Stimulated activated CD4-positive, alpha-beta T cell treated with anti-CD3 and anti-CD28 coated beads, Interleukin-15, amount 100 ng/mL, for 1 hour (primary cell): ENCODE measurements at regions not wholly inside any gene's neighbourhood (a gene's known extent, or its start where the extent isn't known, plus 50 kb on each side); places are given as distances from the start of the nearest gene placed in this dataset.

ENCODE experiments used
- DNase-seq, 2 donors: peaks; one replicate each; pipeline ENCODE4 v3.0.0-alpha.2; 2020; ENCODE audit warnings: low read depth in 1 of 2, low spot score in 1 of 2

DNA sequence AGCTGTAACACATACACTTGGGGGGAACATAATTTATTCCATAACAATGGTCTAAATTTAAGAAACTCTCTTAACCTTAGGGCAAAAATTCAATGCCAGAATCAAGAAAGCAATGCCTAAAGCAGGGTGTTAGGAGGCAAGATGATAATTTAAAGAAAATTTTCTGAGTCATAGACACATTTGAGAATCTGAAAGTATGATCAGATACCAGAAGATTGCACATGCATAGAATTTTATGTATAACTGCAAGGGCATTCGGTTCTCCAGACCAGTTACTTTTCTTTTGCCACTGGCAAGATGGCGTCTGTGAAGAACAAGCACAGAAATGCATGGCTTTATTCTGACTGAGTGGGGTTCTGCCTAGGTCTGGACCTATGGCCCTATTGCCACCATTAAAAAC is 64.4 kb upstream of the IPO9 start:
- no peak for DNase-seq

DNA sequence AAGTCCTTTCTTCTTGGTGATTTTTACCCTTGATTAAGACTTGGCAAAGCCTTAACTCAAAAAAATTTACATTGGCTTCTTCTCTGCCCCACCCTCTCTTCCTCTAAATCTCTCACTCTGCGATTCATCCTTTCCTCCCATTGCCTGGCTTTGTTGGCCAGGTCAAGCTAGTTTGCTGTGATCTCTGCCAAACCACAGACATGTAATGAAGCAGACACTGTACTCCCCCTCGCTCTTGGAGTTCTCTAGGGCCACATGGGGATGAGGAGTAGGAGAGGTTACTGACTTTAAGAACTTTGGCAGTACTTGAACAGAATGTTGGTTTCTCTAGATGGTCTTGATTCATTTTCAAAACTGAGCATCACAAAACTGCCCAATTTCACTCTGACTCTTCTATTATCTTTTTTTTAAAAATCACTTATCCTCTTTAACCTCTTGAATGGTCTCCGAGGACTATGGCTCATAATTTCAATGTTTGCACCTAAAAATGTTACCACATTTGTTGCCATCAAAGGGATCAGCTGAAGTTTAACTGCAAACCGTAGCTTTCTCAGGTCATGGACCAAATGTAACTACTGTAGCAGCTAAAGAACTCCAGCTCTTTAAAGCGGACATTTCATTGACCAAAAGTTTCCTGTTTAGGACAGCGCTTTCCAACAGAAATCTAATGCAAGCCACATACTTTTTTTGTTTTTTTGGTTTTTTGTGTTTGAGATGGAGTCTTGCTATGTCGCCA is 62.7 kb upstream of the IPO9 start:
- no peak for DNase-seq

DNA sequence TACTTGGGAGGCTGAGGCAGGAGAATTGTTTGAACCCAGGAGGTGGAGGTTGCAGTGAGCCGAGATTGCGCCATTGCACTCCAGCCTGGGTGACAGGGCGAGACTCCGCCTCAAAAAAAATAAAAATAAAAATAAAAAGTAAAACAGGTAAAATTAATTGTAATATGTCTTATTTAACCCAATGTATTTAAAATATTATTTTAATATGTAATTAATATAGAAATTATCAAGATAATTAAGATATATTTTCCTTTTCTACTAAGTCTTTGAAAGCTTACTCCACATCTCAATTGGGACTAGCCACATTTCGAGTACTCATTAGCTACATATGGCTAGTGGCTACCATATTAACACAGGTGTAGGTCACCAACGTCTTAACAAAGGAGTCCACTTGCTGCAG is 61.6 kb upstream of the IPO9 start:
- DNase-seq = no peak

GRCh38 chr1:201769072-201769471 is 59.9 kb upstream of the IPO9 start:
- no peak for DNase-seq

DNA sequence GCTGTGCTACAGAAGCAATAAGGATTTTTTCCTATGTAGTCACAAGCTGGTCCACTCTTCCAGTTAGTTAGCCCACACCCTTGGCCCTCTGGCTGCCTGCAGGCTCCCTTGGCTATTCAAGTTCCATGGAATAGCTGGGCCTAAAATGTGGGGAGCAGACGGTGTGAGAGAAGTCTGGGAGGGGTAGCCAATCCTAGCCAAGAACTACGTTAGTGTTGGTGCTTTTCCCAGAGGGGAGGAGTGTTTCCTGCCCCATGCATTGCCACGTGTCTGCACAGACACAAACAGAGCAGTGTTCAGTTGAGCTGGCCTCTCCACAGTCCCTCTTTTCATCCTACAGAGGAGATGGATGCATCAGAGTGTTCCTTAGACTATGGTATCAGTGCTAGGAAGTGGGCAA is 59.0 kb upstream of the IPO9 start:
- no peak for DNase-seq

DNA sequence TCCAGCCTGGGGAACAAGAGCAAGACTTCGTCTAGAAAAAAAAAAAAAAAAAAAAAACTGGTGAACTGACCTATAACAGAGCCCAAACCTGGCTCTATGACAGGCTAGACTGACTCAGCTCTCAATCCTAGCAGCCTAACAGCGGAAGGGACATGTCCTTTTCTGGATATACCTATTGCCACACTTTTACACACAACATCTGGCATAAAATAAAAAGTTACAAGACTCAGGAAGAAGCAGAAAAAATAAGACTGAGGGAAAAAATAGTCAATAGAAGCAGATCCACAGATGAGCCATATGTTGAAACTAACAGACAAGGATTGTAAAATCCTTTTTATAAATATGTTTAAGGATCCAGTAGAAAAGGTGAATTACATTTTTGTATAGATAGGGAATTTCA is 57.5 kb upstream of the IPO9 start:
- no peak for DNase-seq

GRCh38 chr1:201772178-201772577 is 56.8 kb upstream of the IPO9 start:
- no peak for DNase-seq

DNA sequence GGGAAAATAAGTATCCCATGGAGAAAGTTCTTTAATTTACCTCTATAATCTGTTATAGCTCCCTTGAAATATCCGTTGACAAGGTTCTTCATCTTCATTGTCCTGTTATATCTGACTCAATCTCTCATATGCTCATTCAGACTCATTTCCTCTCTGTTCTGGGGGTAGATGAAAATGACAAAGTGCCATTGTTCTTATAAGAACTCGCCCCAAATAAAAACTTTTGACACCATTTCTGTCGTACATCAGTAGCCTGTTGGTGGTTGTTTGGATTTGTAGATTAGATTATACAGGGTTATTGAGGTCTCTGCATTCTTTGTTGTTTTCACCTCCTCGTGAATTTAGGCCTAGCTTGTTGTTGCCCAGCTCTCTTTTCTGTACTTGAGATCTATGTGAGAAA is 55.2 kb upstream of the IPO9 start:
- no peak for DNase-seq

GRCh38 chr1:201774224-201774982 is 54.6 kb upstream of the IPO9 start:
- DNase-seq = no peak

DNA sequence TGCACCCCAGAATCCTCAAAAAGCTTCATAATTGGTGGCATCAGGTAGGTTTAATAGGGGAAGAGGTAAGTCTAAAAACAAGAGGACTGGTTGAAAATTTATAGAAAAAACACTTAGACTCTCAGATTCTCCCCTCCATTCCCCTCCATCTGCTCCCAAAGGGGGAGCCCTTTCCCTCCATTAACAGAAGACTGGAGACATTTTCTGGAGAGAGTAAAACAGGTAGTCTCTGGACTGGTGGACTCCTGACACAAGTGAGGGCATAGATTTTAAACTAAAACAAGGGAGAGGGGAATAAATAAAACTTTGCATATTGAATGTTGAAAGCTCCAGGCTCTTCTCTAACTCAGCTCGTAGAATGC is 54.0 kb upstream of the IPO9 start:
- DNase-seq = no peak

DNA sequence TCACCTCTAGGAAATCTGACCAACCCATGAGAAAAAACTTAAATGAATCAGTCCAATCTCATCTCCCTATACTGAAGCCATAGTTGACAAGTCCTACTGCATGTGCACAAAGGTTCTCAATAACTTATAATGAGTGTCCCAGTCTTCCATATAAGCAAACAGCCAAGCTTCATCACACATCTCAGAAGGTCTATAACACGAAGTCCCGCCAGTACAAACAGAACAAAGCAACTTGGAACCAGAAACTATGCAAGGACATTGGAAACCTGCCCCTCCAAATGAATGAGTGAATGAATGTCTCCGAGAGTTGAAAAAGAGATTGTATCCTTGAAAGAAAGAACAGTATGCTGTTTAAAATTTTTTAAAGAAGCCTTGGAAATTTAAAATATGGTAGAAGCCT is 53.6 kb upstream of the IPO9 start:
- no peak for DNase-seq

GRCh38 chr1:201778279-201779065 is 50.5 kb upstream of the IPO9 start:
- no peak for DNase-seq
